ENCODE measurements at regions not wholly inside any gene's neighbourhood (a gene's known extent, or its start where the extent isn't known, plus 50 kb on each side); places are given as distances from the start of the nearest gene placed in this dataset.

GRCh38 chr9:88746743-88747398 is 211.9 kb downstream of the NXNL2 start:
- no peak for TF ChIP-seq CTCF (IDR thresholded peaks at IDR 0.05; ENCODE audit: extremely low read depth in 1 of 2, insufficient read depth in 1 of 2, low read depth in 1 of 2, low read length in 2 of 2)
- TF ChIP-seq POLR2A (IDR thresholded peaks at IDR 0.05; ENCODE audit: low read depth, low read length) = no peak

All from endothelial cell of umbilical vein (primary cell).